ENCODE measurements at regions not wholly inside any gene's neighbourhood (a gene's known extent, or its start where the extent isn't known, plus 50 kb on each side); places are given as distances from the start of the nearest gene placed in this dataset.

- Mint-ChIP-seq H3K36me3 (ENCODE audit: unreplicated experiment) (peaks cover 11% of the 10 kb centered on the region), H3K27me3 (ENCODE audit: unreplicated experiment) (no peaks in the 10 kb centered on the region), H3K9me3 (ENCODE audit: unreplicated experiment) (peaks cover 4% of the 10 kb centered on the region), H3K4me1 (ENCODE audit: low read depth, unreplicated experiment) (peaks cover 5% of the 10 kb centered on the region), H3K4me3 (ENCODE audit: unreplicated experiment) (no peak overlapping the region), H3K27ac (ENCODE audit: unreplicated experiment) (no peak overlapping the region)
- DNase-seq: no peak
- no peak for TF ChIP-seq CTCF (IDR thresholded peaks at IDR 0.05; ENCODE audit: partially characterized antibody, unreplicated experiment)
Measured at GRCh38 chr5:121681229-121681855, 170.3 kb upstream of the FTMT start.

GRCh38 chr5:121688126-121688525 lies 163.6 kb upstream of the FTMT start:
- DNase-seq: no peak
- TF ChIP-seq CTCF (IDR thresholded peaks at IDR 0.05; ENCODE audit: partially characterized antibody, unreplicated experiment): no peak
- no peaks in the 10 kb centered on the region for H3K27me3 Mint-ChIP-seq (ENCODE audit: unreplicated experiment)
- H3K4me1 Mint-ChIP-seq (ENCODE audit: low read depth, unreplicated experiment): peaks cover 7% of the 10 kb centered on the region
- H3K27ac Mint-ChIP-seq (ENCODE audit: unreplicated experiment): no peak overlapping the region
- no peaks in the 10 kb centered on the region for H3K36me3 Mint-ChIP-seq (ENCODE audit: unreplicated experiment)
- no peak overlapping the region for H3K4me3 Mint-ChIP-seq (ENCODE audit: unreplicated experiment)
- no peaks in the 10 kb centered on the region for H3K9me3 Mint-ChIP-seq (ENCODE audit: unreplicated experiment)

- no peak for TF ChIP-seq CTCF (IDR thresholded peaks at IDR 0.05; ENCODE audit: partially characterized antibody, unreplicated experiment)
- H3K4me1 Mint-ChIP-seq (ENCODE audit: low read depth, unreplicated experiment): peaks cover 2% of the 10 kb centered on the region
Measured at GRCh38 chr5:121688781-121689180, 162.9 kb upstream of the FTMT start.

GRCh38 chr5:121691478-121691877 lies 160.2 kb upstream of the FTMT start:
- Mint-ChIP-seq H3K4me1 (ENCODE audit: low read depth, unreplicated experiment) (peaks cover 5% of the 10 kb centered on the region), H3K27me3 (ENCODE audit: unreplicated experiment) (no peaks in the 10 kb centered on the region), H3K9me3 (ENCODE audit: unreplicated experiment) (no peaks in the 10 kb centered on the region), H3K36me3 (ENCODE audit: unreplicated experiment) (no peaks in the 10 kb centered on the region), H3K27ac (ENCODE audit: unreplicated experiment) (no peak overlapping the region), H3K4me3 (ENCODE audit: unreplicated experiment) (no peak overlapping the region)
- DNase-seq: no peak
- no peak for TF ChIP-seq CTCF (IDR thresholded peaks at IDR 0.05; ENCODE audit: partially characterized antibody, unreplicated experiment)

More at GRCh38 chr5:121688781-121689180, 162.9 kb upstream of the FTMT start:
- Mint-ChIP-seq H3K4me3 (ENCODE audit: unreplicated experiment) (no peak overlapping the region), H3K9me3 (ENCODE audit: unreplicated experiment) (no peaks in the 10 kb centered on the region), H3K36me3 (ENCODE audit: unreplicated experiment) (no peaks in the 10 kb centered on the region), H3K27ac (ENCODE audit: unreplicated experiment) (no peak overlapping the region), H3K27me3 (ENCODE audit: unreplicated experiment) (no peaks in the 10 kb centered on the region)
- no peak for DNase-seq

- no peak for TF ChIP-seq CTCF (IDR thresholded peaks at IDR 0.05; ENCODE audit: partially characterized antibody, unreplicated experiment)
- Mint-ChIP-seq H3K4me3 (ENCODE audit: unreplicated experiment) (no peak overlapping the region), H3K4me1 (ENCODE audit: low read depth, unreplicated experiment) (peaks cover 5% of the 10 kb centered on the region), H3K36me3 (ENCODE audit: unreplicated experiment) (no peaks in the 10 kb centered on the region), H3K27me3 (ENCODE audit: unreplicated experiment) (no peaks in the 10 kb centered on the region), H3K27ac (ENCODE audit: unreplicated experiment) (no peak overlapping the region), H3K9me3 (ENCODE audit: unreplicated experiment) (no peaks in the 10 kb centered on the region)
- DNase-seq: no peak
Measured at GRCh38 chr5:121692158-121692557, 159.5 kb upstream of the FTMT start.

All from glutamatergic neuron (in vitro differentiated cells).